ENCODE measurements at regions not wholly inside any gene's neighbourhood (a gene's known extent, or its start where the extent isn't known, plus 50 kb on each side); places are given as distances from the start of the nearest gene placed in this dataset.
"Not testable (repeated sequence)": the region's sequence is repeated elsewhere in the genome, so short reads cannot be mapped to it uniquely, and the experiment has no call there.

- DNase-seq (ENCODE audit: low spot score), result no peak
Measured at GRCh38 chr7:84941936-84942335, 244.9 kb downstream of the SEMA3D start.

GRCh38 chr7:84941291-84941690 is 245.6 kb downstream of the SEMA3D start:
- DNase-seq (ENCODE audit: low spot score), result no peak

- no peak for DNase-seq (ENCODE audit: low spot score)
Measured at GRCh38 chr7:84939888-84940287, 247.0 kb downstream of the SEMA3D start.

GRCh38 chr7:84939442-84939841 is 247.4 kb downstream of the SEMA3D start:
- no peak for DNase-seq (ENCODE audit: low spot score)

GRCh38 chr7:84924353-84924752 is 262.5 kb downstream of the SEMA3D start:
- no peak for DNase-seq (ENCODE audit: low spot score)

GRCh38 chr7:84923348-84923747 is 263.5 kb downstream of the SEMA3D start:
- no peak for DNase-seq (ENCODE audit: low spot score)

- DNase-seq (ENCODE audit: low spot score), result no peak
Measured at GRCh38 chr7:84921154-84921553, 265.7 kb downstream of the SEMA3D start.

- not testable (repeated sequence) for DNase-seq (ENCODE audit: low spot score)
Measured at GRCh38 chr7:84916973-84917372, 269.9 kb downstream of the SEMA3D start.

- no peak for DNase-seq (ENCODE audit: low spot score)
Measured at GRCh38 chr7:84916161-84916560, 270.7 kb downstream of the SEMA3D start.

- DNase-seq (ENCODE audit: low spot score), result peak; percentile 11
Measured at GRCh38 chr7:84914598-84914997, 272.3 kb downstream of the SEMA3D start.

- DNase-seq (ENCODE audit: low spot score), result peak; percentile 37
Measured at GRCh38 chr7:84913731-84914130, 273.1 kb downstream of the SEMA3D start.

- no peak for DNase-seq (ENCODE audit: low spot score)
Measured at GRCh38 chr7:84912993-84913635, 273.7 kb downstream of the SEMA3D start.

GRCh38 chr7:84912537-84912936 is 274.3 kb downstream of the SEMA3D start:
- no peak for DNase-seq (ENCODE audit: low spot score)

- DNase-seq (ENCODE audit: low spot score), result no peak
Measured at GRCh38 chr7:84912018-84912417, 274.8 kb downstream of the SEMA3D start.

GRCh38 chr7:84911077-84911476 is 275.8 kb downstream of the SEMA3D start:
- DNase-seq (ENCODE audit: low spot score), result no peak

GRCh38 chr7:84910322-84910721 is 276.5 kb downstream of the SEMA3D start:
- not testable (repeated sequence) for DNase-seq (ENCODE audit: low spot score)

GRCh38 chr7:84908196-84908793 is 278.6 kb downstream of the SEMA3D start:
- no peak for DNase-seq (ENCODE audit: low spot score)

GRCh38 chr7:84906889-84907288 is 280.0 kb downstream of the SEMA3D start:
- DNase-seq (ENCODE audit: low spot score), result no peak

GRCh38 chr7:84904561-84904960 is 282.3 kb downstream of the SEMA3D start:
- peak; percentile 51 for DNase-seq (ENCODE audit: low spot score)

- DNase-seq (ENCODE audit: low spot score), result no peak
Measured at GRCh38 chr7:84901366-84901765, 285.5 kb downstream of the SEMA3D start.

GRCh38 chr7:84900215-84900614 is 286.6 kb downstream of the SEMA3D start:
- no peak for DNase-seq (ENCODE audit: low spot score)

- DNase-seq (ENCODE audit: low spot score), result no peak
Measured at GRCh38 chr7:84895563-84895962, 291.3 kb downstream of the SEMA3D start.

- DNase-seq (ENCODE audit: low spot score), result not testable (repeated sequence)
Measured at GRCh38 chr7:84883570-84883969, 303.3 kb downstream of the SEMA3D start.
